KBM-7 (cell line): ENCODE measurements at regions not wholly inside any gene's neighbourhood (a gene's known extent, or its start where the extent isn't known, plus 50 kb on each side); places are given as distances from the start of the nearest gene placed in this dataset.
"Not testable (repeated sequence)": the region's sequence is repeated elsewhere in the genome, so short reads cannot be mapped to it uniquely, and the experiment has no call there.

Experiments
- DNase-seq: peaks from one replicate; pipeline ENCODE4 v3.0.0-alpha.2; 2015
- in situ Hi-C: fragments of 300-500 bp; cut with MboI; formaldehyde crosslinking; loops from 2 replicates; pipeline ENCODE4 v1.14.3; 2020; ENCODE audit warnings: low sequenced_read_pairs, low pct_unique_long_range_greater_than_20kb, mixed read lengths

- DNase-seq: no peak
- in situ Hi-C loops: no loop called here
Measured at GRCh38 chr14:84998216-84998615, 531.7 kb upstream of the FLRT2 start.

- in situ Hi-C loops: no loop called here
- no peak for DNase-seq
Measured at GRCh38 chr14:85002846-85003245, 527.1 kb upstream of the FLRT2 start.

- in situ Hi-C loops: no loop called here
- DNase-seq: no peak
Measured at GRCh38 chr14:85003805-85004204, 526.1 kb upstream of the FLRT2 start.

- in situ Hi-C loops: no loop called here
- no peak for DNase-seq
Measured at GRCh38 chr14:85009506-85009905, 520.4 kb upstream of the FLRT2 start.

DNA sequence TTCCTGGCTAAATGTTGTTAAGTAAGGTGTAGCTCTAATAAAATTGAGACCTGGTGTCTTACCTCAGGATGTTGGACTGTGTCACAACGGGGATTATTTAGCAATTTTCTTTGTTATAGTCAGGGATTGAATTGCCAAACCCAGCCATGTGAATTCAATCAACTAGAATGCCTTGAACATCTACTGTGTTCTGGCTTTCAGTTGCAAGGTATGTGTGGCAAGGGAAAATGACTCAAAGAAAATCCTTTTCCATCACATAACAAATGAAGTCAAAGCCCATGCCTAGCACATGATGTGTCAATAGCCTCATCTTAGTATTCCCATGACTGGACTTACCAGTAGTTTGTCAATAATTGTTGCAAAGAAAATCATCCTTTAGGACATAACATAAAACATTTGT is 519.8 kb upstream of the FLRT2 start:
- in situ Hi-C loops: no loop called here

DNA sequence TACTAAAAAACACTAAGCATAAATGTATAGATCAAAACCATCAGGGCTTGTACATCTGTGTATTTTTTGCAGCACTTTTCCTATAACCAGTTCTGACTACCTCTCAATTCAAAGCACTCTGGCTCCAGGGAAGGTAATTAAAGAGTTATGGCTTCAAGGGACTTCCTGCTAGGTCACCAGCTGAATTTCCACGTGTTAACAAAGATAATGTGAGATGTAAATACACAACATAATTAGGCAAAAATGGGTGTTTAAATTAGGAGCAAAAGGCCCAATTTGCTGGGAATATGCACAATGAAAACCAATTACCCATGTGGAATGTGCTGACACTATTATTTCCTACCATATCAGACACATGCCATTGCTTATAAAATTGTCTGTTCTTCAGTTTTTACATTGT is 513.4 kb upstream of the FLRT2 start:
- DNase-seq: no peak
- in situ Hi-C loops: no loop called here

More for the DNA sequence above, 519.8 kb upstream of the FLRT2 start:
- no peak for DNase-seq

GRCh38 chr14:85023866-85024265 is 506.1 kb upstream of the FLRT2 start:
- DNase-seq, in situ Hi-C loops: not testable (repeated sequence)

DNA sequence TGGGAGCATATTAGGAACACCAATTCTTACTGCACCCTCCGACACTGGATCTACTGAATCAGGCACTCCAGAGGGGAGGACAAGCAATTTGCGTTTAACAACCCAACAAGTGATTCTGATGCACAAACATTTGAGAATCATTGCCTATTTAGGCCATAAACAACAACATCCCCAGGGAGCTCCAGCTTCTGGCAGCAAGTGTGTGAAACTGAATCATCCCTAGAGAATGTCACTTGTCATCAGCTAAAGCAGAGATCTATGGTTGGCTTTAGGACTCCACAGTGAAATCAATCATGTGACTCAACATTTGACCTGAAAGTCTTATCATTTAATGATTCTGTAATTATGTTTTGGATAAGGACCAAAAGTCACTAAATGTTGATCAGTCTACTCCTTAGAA is 505.0 kb upstream of the FLRT2 start:
- in situ Hi-C loops: no loop called here
- no peak for DNase-seq

DNA sequence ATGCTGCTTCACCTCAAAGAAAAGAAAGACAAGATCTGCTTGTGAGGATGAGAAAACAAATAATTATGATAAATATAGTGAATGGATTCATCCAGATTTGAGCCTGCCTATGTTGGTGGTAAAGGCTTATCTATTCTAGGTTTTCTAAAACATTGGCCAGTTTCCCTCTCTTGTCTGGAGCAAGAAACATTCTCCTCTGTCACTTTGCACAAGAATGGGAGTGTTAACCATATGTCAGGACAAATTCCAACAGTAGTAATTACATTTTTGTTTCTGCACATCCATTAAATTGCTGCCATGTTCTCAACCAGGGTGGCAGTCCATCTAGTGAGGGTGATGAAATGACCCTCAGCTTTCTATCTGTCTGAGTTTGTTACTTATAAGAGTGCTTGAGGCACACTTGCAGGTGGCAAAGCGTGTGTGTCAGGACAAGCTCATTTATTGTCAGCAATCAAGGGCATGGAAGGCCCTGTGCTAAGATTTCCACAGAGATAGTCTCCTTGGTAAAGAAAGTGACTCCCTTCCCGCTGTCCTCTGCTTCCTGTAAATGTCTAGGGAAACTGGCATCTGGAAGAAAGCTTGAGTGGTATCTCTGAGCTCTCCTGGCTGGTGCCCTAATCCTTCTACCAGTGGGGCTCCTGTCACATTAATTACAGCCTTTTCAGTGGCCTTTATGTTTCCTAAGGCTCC is 502.1 kb upstream of the FLRT2 start:
- no peak for DNase-seq
- in situ Hi-C loops: no loop called here

DNA sequence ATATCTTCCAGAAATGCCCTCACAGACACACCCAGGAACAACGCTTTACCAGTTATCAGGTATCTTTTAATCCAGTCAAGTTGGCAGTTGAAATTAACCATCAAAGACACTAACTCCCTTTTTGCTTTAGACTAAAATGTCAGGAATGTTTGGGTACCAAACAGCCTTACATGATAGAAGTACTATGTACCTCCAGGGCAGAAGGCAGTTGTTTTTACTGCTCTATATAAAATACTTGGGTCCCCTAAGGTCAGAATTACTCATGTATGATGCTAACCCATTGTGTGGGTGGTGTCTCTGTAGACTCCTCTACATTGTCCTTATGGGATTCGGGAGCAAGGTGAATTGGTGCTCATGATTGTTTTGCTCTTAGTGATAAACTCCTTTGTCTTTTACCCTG is 492.5 kb upstream of the FLRT2 start:
- DNase-seq: no peak
- in situ Hi-C loops: no loop called here

GRCh38 chr14:85038526-85039352 is 491.2 kb upstream of the FLRT2 start:
- DNase-seq: no peak
- in situ Hi-C loops: no loop called here

DNA sequence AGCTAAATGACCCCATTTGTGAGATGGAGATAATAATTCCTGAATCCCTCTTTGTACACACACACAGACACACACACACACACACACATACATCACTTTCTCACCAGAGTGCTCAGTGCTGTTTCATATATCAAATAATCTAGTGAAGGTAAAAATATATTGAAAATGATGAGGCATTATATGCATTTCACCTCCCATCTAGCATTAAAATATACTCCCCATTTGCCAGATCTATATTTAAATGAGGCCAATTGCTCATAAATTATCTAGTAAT is 490.7 kb upstream of the FLRT2 start:
- in situ Hi-C loops: no loop called here
- no peak for DNase-seq

DNA sequence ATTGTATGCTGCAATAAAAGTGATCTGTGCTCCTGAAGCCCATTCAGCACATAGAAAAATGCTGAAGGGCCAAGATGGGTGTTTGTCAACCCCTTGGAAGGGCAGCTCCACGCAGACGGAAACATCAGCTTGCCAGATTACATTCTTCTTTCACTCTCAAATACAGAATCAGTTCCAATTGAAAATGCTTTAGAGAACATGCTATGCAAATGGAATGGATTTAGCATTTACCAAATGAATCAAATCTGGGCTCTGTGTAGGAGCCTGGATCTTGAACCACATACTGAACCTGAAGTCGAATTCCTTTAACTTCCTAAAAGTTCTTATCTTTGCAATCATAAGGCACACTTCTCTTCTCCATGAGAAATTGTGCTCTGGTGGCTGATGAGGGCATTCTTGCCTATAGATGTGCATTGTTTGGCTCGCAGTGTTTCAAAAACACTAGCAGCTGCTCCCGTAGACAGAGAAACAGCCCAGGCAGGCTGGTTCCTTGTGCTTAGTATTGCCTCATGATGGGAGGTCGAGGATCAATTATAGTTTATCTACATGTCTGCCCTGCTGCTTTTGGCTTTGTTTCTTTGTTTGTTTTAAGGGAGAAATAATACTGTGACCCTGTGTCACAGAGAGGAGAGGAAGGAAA is 489.8 kb upstream of the FLRT2 start:
- in situ Hi-C loops: no loop called here
- DNase-seq: no peak

DNA sequence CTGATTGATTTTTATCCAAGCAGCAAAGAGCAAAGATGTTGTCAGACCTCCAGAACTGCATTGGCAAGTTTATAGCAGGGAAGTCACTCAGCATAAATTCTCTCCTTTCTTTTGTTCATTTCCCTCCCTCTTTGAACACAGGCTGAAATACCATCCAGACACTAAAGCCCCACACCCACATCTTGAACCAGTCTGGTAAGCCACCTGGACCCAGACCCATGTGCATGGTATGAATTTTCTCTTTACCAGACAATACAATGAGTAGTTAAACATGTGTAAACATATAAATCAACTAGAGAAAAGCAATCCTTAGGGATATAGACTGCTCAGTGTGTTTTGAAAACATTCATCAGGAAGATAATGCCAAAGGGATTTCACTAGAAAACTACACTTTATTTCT is 488.3 kb upstream of the FLRT2 start:
- in situ Hi-C loops: no loop called here
- DNase-seq: no peak

GRCh38 chr14:85042301-85042700 is 487.6 kb upstream of the FLRT2 start:
- no peak for DNase-seq
- in situ Hi-C loops: no loop called here

- DNase-seq: no peak
- in situ Hi-C loops: no loop called here
Measured at GRCh38 chr14:85050180-85050579, 479.8 kb upstream of the FLRT2 start.

GRCh38 chr14:85052646-85053045 is 477.3 kb upstream of the FLRT2 start:
- in situ Hi-C loops: no loop called here
- DNase-seq: no peak

DNA sequence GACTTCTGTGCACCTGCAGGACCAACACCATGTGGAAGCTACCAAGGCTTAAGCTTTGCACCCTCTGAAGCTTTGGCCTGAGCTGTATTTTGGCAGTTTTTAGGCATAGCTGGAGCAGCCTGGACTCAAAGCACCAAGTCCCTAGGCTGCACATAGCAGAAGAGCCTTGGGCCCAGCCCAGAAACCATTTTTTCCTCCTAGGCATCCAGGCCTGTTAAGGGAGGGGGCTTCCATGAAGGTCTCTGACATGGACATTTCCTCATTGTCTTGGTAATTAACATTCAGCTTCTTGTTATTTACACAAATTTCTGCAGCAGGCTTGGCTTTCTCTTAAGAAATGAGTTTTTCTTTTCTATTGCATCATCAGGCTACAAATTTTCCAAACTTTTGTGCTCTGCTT is 475.8 kb upstream of the FLRT2 start:
- in situ Hi-C loops: no loop called here
- DNase-seq: no peak

DNA sequence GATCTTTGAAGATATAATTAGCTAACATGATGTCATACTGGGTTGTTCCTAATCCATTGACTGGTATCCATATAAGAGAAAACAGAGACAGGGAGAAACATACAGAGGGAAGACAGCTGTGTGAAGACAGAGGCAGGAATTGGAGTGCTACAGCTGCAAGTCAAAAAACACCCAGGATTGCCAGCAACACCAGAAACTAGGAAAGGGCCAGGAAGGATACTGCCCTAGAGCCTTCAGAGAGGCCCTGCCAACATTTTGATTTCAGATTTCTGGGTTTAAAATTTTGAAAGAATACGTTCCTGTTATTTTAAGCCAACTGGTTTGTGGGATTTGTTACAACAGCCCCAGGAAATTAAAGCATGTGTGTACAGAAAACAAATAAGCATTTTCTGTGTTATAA is 473.7 kb upstream of the FLRT2 start:
- in situ Hi-C loops: no loop called here
- DNase-seq: no peak

GRCh38 chr14:85057221-85057620 is 472.7 kb upstream of the FLRT2 start:
- in situ Hi-C loops: no loop called here
- DNase-seq: no peak

DNA sequence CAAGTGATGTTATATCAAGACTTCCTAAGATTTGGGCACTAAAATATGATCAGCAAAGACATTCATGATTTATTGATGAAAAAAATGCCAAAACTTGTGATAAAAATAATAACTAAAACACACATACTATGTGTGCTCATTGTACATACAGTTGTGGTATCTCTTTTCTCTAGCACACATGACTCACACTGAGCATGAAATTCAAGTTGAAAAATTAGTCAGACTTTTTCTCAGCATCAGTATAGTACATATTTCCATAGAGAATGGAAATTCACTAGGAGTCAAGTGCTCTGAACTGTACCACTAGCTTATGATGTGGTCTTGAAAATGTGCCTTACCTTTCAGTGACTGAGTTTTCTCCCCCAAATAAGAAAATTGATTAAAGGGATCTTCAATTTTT is 471.8 kb upstream of the FLRT2 start:
- DNase-seq: no peak
- in situ Hi-C loops: no loop called here
